ENCODE measurements at regions not wholly inside any gene's neighbourhood (a gene's known extent, or its start where the extent isn't known, plus 50 kb on each side); places are given as distances from the start of the nearest gene placed in this dataset.

DNA sequence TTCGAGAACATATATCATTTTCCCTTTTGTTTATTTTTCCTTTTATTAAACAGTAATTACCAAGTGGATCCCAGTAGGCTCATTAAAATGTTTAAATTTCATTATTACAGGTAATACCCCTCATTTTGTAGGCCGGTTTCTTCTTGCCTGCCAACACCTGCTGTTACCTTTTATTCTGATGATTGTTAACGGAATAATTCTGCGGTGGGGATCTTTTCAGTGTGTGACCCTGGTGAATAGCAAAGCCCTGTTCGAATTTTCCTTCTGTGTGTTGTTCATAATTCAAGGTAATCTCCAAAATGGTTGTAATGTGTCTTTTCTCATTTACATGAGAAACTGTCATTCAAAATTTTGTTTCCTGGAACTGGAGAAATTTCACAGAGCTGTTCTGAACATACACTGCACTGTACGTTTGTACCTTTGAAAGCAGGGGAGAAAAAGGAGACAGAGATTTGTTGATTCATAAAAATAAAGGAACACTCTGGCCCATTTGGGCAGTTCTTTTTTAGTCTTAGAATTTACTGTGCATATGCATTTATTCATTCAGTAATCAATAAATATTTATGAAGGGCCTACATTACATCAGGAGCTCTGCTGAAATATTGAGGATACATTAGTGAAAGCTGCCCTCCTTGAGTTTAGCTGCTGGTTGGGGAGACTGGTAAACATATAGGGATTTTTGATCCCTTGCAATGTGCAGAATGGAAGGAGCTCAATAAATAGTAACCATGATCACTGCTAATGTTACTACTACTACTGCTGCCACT, 502.0 kb downstream of the QKI start:
- H3K27me3 Mint-ChIP-seq: no peaks in the 10 kb centered on the region
- CTCF ChIA-PET: no interaction called here
- no peaks in the 10 kb centered on the region for H3K4me1 Mint-ChIP-seq
- POLR2A ChIA-PET: no interaction called here
- no peak overlapping the region for H3K27ac Mint-ChIP-seq
- H3K9me3 Mint-ChIP-seq: no peaks in the 10 kb centered on the region
- no peak overlapping the region for H3K4me3 Mint-ChIP-seq
- H3K36me3 Mint-ChIP-seq (ENCODE audit: low read depth): no peaks in the 10 kb centered on the region
- no peak for DNase-seq

DNA sequence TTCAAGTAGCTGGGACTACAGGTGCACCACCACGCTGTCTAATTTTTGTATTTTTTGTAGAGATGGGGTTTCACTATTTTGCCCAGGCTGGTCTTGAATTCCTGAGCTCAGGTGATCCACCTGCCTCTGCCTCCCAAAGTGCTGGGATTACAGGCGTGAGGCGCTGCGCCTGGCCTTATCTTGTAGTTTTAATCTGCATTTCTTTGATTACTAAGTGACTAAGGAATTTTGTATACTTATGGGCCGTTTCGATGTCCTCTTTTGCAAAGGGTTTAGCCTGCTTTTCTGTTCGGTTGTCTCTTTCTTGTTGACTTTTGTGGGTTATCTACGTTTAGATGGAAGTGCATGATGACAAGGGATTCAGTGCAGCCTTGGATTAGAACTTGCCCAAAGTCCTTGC, 500.6 kb downstream of the QKI start:
- no peaks in the 10 kb centered on the region for H3K4me1 Mint-ChIP-seq
- H3K36me3 Mint-ChIP-seq (ENCODE audit: low read depth): no peaks in the 10 kb centered on the region
- H3K27ac Mint-ChIP-seq: no peak overlapping the region
- ChIA-PET POLR2A (no interaction called here), CTCF (interaction anchor here (0.6 kb wide), 1 partner anchor 438 kb away, joined by 3 read pairs; no protein-coding TSS in a partner anchor)
- H3K4me3 Mint-ChIP-seq: no peak overlapping the region
- DNase-seq: no peak
- H3K9me3 Mint-ChIP-seq: no peaks in the 10 kb centered on the region
- peaks cover 2% of the 10 kb centered on the region for H3K27me3 Mint-ChIP-seq

DNA sequence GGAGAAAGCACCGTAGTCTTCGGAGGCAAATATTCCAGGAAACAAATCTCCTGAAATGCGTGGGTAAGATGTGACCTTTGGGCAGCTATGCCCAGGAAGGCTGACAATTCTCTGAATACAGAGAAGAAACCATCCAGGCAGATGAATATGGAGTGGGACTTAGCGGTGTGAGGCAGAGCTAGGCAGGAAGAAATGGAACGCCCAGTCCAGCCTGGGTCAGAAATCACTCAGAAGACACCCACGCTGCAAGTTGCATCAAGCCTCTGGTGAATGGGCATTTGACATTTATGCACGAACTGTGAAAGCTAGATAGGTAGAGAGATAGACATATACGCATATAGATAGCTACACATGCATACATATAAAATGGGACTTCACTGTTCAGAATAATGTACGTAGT, 498.5 kb downstream of the QKI start:
- Mint-ChIP-seq H3K36me3 (ENCODE audit: low read depth) (no peaks in the 10 kb centered on the region), H3K27ac (no peak overlapping the region), H3K4me1 (no peaks in the 10 kb centered on the region), H3K27me3 (peaks cover 2% of the 10 kb centered on the region), H3K4me3 (no peak overlapping the region), H3K9me3 (no peaks in the 10 kb centered on the region)
- ChIA-PET CTCF (no interaction called here), POLR2A (no interaction called here)
- no peak for DNase-seq

DNA sequence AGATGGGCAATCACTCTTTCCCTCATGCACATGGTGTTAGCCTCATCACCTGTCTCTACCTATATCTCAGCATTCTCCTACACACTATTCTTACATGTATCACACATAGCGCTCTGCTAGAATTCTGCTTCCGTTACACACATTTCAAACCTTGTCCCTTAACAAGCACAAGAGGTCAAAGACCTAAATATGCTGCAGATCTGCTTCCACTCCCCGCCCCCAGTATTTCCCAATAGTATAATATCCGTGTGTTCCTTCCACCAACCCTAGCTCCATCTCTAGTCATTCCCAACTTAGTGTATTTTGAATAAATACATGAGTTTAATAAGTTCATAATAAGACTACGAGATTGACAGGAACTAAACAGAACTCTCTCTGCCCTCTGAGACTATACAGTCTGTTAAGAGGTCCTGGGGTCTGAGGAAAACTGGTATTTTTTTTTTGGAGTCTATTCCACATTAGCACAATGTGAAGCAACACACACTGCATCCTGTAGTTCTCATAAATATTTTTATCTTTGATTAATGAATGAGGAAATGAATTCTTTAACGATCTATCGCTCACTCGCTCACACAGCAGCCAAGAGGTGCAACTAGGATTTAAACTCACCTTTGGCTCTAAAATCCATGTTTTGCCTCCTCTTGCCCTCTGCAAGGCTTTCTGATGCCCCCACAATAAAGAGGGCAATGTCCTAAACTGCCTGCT, 491.6 kb downstream of the QKI start:
- POLR2A ChIA-PET: no interaction called here
- H3K27me3 Mint-ChIP-seq: peaks cover 2% of the 10 kb centered on the region
- no peak overlapping the region for H3K27ac Mint-ChIP-seq
- H3K4me1 Mint-ChIP-seq: no peaks in the 10 kb centered on the region
- no peak overlapping the region for H3K4me3 Mint-ChIP-seq
- no peaks in the 10 kb centered on the region for H3K9me3 Mint-ChIP-seq
- CTCF ChIA-PET: no interaction called here
- DNase-seq: no peak
- no peaks in the 10 kb centered on the region for H3K36me3 Mint-ChIP-seq (ENCODE audit: low read depth)

DNA sequence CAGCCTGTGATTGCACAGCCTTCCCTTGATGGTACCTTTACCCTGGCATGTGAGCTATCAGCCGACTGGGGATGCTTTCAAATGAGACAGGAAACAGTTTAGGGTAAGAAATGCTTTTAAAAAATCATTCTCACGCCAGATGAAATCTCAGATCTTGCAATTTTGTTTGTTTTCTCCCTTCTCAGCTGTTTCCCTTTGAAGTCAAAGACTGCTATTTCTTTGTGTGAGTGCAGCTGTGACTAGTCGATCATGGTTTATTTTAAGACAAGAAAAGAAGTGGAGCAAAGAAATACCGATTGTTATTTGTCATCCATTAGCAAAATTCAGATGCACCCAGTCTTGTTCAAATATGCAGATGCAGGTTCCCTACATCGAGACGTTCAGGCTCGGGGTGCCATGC, 489.7 kb downstream of the QKI start:
- H3K9me3 Mint-ChIP-seq: no peaks in the 10 kb centered on the region
- no peak overlapping the region for H3K4me3 Mint-ChIP-seq
- no peaks in the 10 kb centered on the region for H3K36me3 Mint-ChIP-seq (ENCODE audit: low read depth)
- no peak for DNase-seq
- no peaks in the 10 kb centered on the region for H3K27me3 Mint-ChIP-seq
- H3K27ac Mint-ChIP-seq: no peak overlapping the region
- POLR2A ChIA-PET: no interaction called here
- H3K4me1 Mint-ChIP-seq: no peaks in the 10 kb centered on the region
- CTCF ChIA-PET: no interaction called here

DNA sequence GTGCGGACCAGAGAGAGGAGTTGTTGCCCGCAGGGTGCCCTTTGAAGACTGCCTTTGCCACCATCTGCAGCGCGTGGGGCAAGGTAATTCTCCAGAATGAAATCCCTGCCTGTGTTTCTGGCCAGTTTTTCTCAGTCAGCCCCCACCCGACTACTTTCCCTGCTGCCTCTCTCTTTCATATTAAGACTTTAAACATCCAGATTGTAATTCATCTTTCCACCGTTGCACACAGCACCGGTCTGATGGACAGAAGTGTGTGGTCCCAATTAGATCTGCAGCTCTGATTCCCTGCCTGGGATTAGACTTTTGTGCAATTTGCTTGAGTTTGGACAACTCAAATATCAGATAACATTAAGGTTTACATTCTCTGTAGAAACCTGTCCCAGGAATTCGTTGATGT, 489.0 kb downstream of the QKI start:
- H3K36me3 Mint-ChIP-seq (ENCODE audit: low read depth): no peaks in the 10 kb centered on the region
- H3K9me3 Mint-ChIP-seq: no peaks in the 10 kb centered on the region
- H3K27ac Mint-ChIP-seq: no peak overlapping the region
- no peak overlapping the region for H3K4me3 Mint-ChIP-seq
- no peaks in the 10 kb centered on the region for H3K4me1 Mint-ChIP-seq
- ChIA-PET POLR2A (no interaction called here), CTCF (no interaction called here)
- H3K27me3 Mint-ChIP-seq: no peaks in the 10 kb centered on the region
- no peak for DNase-seq

DNA sequence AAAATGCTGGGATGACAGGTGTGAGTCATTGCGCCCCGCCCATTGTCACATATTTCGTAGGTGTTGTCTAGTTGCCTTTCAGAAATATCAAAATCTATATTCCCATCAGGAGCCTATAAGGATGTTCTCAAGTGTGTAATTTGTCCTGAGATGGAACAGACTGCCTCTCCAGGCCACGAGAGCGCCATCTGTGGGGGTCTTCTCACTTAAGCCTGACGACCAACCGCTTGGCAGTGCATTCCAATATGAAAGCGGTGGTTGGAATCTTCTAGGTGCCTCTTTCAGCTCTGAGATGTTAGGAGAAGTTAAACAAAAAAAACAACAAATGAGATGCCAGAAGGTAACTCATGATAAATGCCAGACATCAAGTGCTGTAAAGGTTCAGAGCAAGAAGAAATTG, 488.5 kb downstream of the QKI start:
- no peak for DNase-seq
- ChIA-PET POLR2A (no interaction called here), CTCF (no interaction called here)
- no peaks in the 10 kb centered on the region for H3K36me3 Mint-ChIP-seq (ENCODE audit: low read depth)
- H3K4me3 Mint-ChIP-seq: no peak overlapping the region
- no peaks in the 10 kb centered on the region for H3K27me3 Mint-ChIP-seq
- H3K27ac Mint-ChIP-seq: no peak overlapping the region
- H3K9me3 Mint-ChIP-seq: no peaks in the 10 kb centered on the region
- no peaks in the 10 kb centered on the region for H3K4me1 Mint-ChIP-seq

DNA sequence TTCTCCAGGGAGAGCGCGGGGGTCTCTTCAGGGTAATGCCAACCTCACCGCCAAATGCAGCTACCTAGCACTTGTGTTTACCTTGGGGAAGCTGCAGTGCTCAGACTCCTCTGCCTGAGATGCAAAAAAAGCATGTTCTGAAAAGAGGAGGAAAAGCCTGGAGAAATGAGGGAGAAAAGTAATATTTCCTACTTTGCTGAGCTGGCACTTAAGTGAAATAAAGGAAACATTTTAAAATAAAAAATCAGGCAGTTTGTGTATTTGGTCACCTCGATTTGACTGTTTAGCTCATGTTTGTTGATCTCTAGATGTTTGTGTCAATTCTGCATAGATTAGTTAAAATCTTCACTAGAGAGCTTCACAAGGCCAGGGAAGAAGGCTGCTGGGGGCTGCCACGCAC, 487.2 kb downstream of the QKI start:
- Mint-ChIP-seq H3K4me1 (no peaks in the 10 kb centered on the region), H3K27me3 (no peaks in the 10 kb centered on the region), H3K36me3 (ENCODE audit: low read depth) (no peaks in the 10 kb centered on the region), H3K4me3 (no peak overlapping the region), H3K27ac (no peak overlapping the region), H3K9me3 (no peaks in the 10 kb centered on the region)
- ChIA-PET CTCF (no interaction called here), POLR2A (no interaction called here)
- DNase-seq: no peak

DNA sequence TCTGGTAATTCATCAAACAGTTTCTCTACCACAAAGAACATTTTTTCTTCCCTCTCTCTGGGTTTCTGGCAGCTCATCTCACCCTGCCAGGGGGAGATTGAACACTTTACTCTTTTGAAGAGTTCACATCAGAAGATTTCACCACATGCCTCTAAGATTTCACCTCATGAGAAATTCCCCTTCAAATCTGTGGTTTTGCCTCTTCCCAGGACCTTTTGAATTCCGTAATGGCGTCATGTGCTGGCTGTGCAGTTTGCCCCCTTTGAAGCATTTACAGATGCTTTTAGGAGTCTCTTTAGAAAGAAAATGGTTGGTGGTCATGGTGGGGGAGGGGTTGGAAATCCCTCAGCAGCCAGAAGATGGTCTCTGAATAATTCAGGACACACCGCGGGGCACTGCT, 486.1 kb downstream of the QKI start:
- H3K9me3 Mint-ChIP-seq: no peaks in the 10 kb centered on the region
- DNase-seq: no peak
- no peaks in the 10 kb centered on the region for H3K4me1 Mint-ChIP-seq
- no peak overlapping the region for H3K27ac Mint-ChIP-seq
- no peak overlapping the region for H3K4me3 Mint-ChIP-seq
- H3K36me3 Mint-ChIP-seq (ENCODE audit: low read depth): no peaks in the 10 kb centered on the region
- ChIA-PET CTCF (no interaction called here), POLR2A (no interaction called here)
- no peaks in the 10 kb centered on the region for H3K27me3 Mint-ChIP-seq

DNA sequence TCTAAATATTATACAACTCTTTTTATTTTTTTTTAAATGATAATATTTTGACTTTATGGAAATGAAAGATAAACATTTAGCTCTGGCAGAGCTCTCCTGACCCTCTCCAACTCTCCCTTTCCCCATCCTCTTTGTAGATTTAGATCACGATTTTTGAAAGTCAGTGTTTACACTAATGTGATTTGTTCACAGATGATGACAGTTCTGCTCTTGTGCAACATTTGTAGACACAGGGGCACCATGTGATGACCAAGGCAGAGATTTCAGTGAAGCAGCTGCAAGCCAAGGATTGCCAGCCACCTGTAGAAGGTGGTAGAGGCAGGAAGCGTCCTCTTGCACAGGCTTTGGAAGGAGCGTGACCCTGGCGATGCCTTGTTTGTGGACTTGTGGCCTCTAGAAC, 483.2 kb downstream of the QKI start:
- CTCF ChIA-PET: no interaction called here
- no peaks in the 10 kb centered on the region for H3K4me1 Mint-ChIP-seq
- POLR2A ChIA-PET: interaction anchor here (0.5 kb wide), 1 partner anchor 107 kb away, joined by 3 read pairs; no protein-coding TSS in a partner anchor

DNA sequence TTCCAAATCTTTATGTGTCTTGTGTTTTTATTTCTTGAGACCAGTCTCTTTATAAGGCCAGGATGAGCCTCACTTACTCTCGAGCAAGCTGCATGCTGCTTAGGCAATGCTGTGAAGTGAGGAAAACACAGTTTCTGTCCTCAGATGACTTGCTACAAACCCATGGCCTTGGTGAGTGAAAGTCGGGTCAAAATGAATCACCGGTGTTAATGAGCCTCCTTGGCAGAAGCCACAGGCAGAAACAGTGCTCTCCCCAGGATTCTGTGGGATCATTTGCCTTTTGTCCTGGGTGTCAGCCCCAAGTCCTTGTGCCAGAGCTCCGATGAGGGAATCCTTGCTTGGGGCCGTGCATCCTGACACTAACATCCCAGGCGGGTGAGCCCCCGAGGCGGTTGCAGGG, 482.5 kb downstream of the QKI start:
- DNase-seq: no peak
- Mint-ChIP-seq H3K4me1 (no peaks in the 10 kb centered on the region), H3K27me3 (no peaks in the 10 kb centered on the region), H3K9me3 (no peaks in the 10 kb centered on the region), H3K4me3 (no peak overlapping the region), H3K27ac (no peak overlapping the region), H3K36me3 (ENCODE audit: low read depth) (no peaks in the 10 kb centered on the region)
- ChIA-PET POLR2A (no interaction called here), CTCF (no interaction called here)

More for the DNA sequence above, 483.2 kb downstream of the QKI start:
- no peak for DNase-seq
- Mint-ChIP-seq H3K36me3 (ENCODE audit: low read depth) (no peaks in the 10 kb centered on the region), H3K27me3 (no peaks in the 10 kb centered on the region), H3K27ac (no peak overlapping the region), H3K4me3 (no peak overlapping the region), H3K9me3 (no peaks in the 10 kb centered on the region)

DNA sequence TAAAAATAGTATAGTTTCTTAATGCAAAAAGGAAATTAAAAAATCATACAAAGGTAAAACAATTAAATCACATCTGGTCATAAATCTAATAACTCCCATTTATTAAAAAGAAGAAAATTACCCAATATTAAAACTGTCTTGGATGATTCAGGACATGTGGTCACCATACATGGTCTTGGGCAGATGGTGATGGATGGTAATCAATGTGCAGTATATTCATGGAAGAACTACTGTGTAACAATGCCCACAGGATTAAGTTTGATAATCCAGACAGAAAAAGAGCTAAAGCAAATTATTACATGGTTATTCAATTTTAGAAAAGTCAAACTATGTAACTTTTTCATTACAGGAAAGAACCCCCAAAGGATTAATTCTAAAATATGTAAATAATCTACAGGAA, 480.6 kb downstream of the QKI start:
- H3K9me3 Mint-ChIP-seq: no peaks in the 10 kb centered on the region
- no peaks in the 10 kb centered on the region for H3K36me3 Mint-ChIP-seq (ENCODE audit: low read depth)
- no peak overlapping the region for H3K4me3 Mint-ChIP-seq
- CTCF ChIA-PET: no interaction called here
- H3K27me3 Mint-ChIP-seq: no peaks in the 10 kb centered on the region
- POLR2A ChIA-PET: no interaction called here
- DNase-seq: no peak
- H3K4me1 Mint-ChIP-seq: no peaks in the 10 kb centered on the region
- H3K27ac Mint-ChIP-seq: no peak overlapping the region

DNA sequence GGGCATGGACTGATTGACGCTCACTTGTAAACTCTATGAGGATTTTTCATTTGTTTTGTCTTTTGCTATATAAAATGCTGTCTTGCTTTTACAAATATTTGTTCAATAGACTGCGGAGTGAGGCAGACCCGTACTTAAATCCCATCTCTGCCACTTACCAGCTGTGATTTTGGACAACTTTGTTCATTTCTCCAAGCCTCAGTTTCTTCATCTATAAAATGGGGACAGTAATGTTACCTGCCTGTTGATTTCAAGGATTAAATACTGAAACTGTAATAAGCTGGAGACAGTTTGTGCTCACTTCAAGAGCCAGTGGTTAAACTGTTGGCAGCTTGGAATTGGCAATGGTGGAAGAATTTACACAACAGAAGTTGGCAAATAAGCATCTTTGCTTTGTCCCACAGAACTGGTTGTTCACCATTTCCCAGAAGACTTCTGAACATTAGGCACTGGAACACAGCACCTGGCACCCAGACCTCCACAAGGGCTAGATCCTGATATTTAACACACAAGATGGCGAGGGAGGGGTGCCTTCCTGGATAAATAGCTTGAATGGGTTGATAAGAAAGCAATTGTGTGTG, 479.2 kb downstream of the QKI start:
- Mint-ChIP-seq H3K9me3 (no peaks in the 10 kb centered on the region), H3K4me1 (no peaks in the 10 kb centered on the region), H3K4me3 (no peak overlapping the region), H3K27ac (no peak overlapping the region), H3K36me3 (ENCODE audit: low read depth) (no peaks in the 10 kb centered on the region), H3K27me3 (no peaks in the 10 kb centered on the region)
- no peak for DNase-seq
- ChIA-PET CTCF (no interaction called here), POLR2A (no interaction called here)
